ENCODE measurements at regions not wholly inside any gene's neighbourhood (a gene's known extent, or its start where the extent isn't known, plus 50 kb on each side); places are given as distances from the start of the nearest gene placed in this dataset.

- H3K4me1 ChIP-seq, result no peaks in the 10 kb centered on the region
- no peak overlapping the region for H3K9ac ChIP-seq
- no peak overlapping the region for H3K27ac Mint-ChIP-seq
- H3K4me2 ChIP-seq, result no peak overlapping the region
- H3K79me2 ChIP-seq (ENCODE audit: low read depth), result no peaks in the 10 kb centered on the region
- H3K4me3 ChIP-seq, result no peak overlapping the region
- H3F3A ChIP-seq (ENCODE audit: low read depth), result no peaks in the 10 kb centered on the region
- no peaks in the 10 kb centered on the region for H3K9me3 Mint-ChIP-seq
- H3K36me3 ChIP-seq, result no peaks in the 10 kb centered on the region
- TF ChIP-seq EZH2phosphoT487 (IDR thresholded peaks at IDR 0.05), result no peak
- TF ChIP-seq EZH2 (IDR thresholded peaks at IDR 0.05), result no peak
- no peak for TF ChIP-seq CTCF (IDR thresholded peaks at IDR 0.05)
- H3K27ac ChIP-seq, result no peak overlapping the region
- H3K4me1 Mint-ChIP-seq, result no peaks in the 10 kb centered on the region
- no peak for DNase-seq (ENCODE audit: low spot score)
- no peak overlapping the region for H2AFZ ChIP-seq (replicated peaks)
- no peaks in the 10 kb centered on the region for H3K36me3 Mint-ChIP-seq
- no peaks in the 10 kb centered on the region for H3K9me3 ChIP-seq (ENCODE audit: low read depth)
- no peaks in the 10 kb centered on the region for H4K20me1 ChIP-seq (ENCODE audit: low read depth)
- H3K27me3 Mint-ChIP-seq (ENCODE audit: insufficient read depth, low read depth), result peaks cover 2% of the 10 kb centered on the region
- no peaks in the 10 kb centered on the region for H3K27me3 ChIP-seq
- no peak overlapping the region for H3K4me3 Mint-ChIP-seq
Observed at GRCh38 chr6:134421501-134421900, 103.6 kb upstream of the SGK1 start.

- H2AFZ ChIP-seq (replicated peaks), result no peak overlapping the region
- no peak for DNase-seq (ENCODE audit: low spot score)
- no peak overlapping the region for H3K4me3 ChIP-seq
- Mint-ChIP-seq H3K27ac (no peak overlapping the region), H3K9me3 (no peaks in the 10 kb centered on the region), H3K27me3 (ENCODE audit: insufficient read depth, low read depth) (no peaks in the 10 kb centered on the region), H3K4me1 (no peaks in the 10 kb centered on the region), H3K36me3 (no peaks in the 10 kb centered on the region), H3K4me3 (no peak overlapping the region)
- H3K4me1 ChIP-seq, result no peaks in the 10 kb centered on the region
- H3K9me3 ChIP-seq (ENCODE audit: low read depth), result no peaks in the 10 kb centered on the region
- no peaks in the 10 kb centered on the region for H3K27me3 ChIP-seq
- TF ChIP-seq CTCF (IDR thresholded peaks at IDR 0.05) (no peak), EZH2phosphoT487 (IDR thresholded peaks at IDR 0.05) (no peak), EZH2 (IDR thresholded peaks at IDR 0.05) (no peak)
- H3K27ac ChIP-seq, result no peak overlapping the region
- H3K36me3 ChIP-seq, result no peaks in the 10 kb centered on the region
- H3K9ac ChIP-seq, result no peak overlapping the region
- no peaks in the 10 kb centered on the region for H4K20me1 ChIP-seq (ENCODE audit: low read depth)
- no peaks in the 10 kb centered on the region for H3K79me2 ChIP-seq (ENCODE audit: low read depth)
- H3K4me2 ChIP-seq, result no peak overlapping the region
- no peaks in the 10 kb centered on the region for H3F3A ChIP-seq (ENCODE audit: low read depth)
Observed at GRCh38 chr6:134420614-134421181, 102.8 kb upstream of the SGK1 start.

GRCh38 chr6:134419716-134420115 is 101.8 kb upstream of the SGK1 start:
- Mint-ChIP-seq H3K4me3 (no peak overlapping the region), H3K27ac (no peak overlapping the region), H3K27me3 (ENCODE audit: insufficient read depth, low read depth) (no peaks in the 10 kb centered on the region), H3K36me3 (no peaks in the 10 kb centered on the region), H3K4me1 (peaks cover 7% of the 10 kb centered on the region), H3K9me3 (no peaks in the 10 kb centered on the region)
- no peaks in the 10 kb centered on the region for H3K27me3 ChIP-seq
- no peak for DNase-seq (ENCODE audit: low spot score)
- no peak overlapping the region for H3K4me3 ChIP-seq
- no peaks in the 10 kb centered on the region for H3K36me3 ChIP-seq
- H3K9me3 ChIP-seq (ENCODE audit: low read depth), result no peaks in the 10 kb centered on the region
- no peaks in the 10 kb centered on the region for H4K20me1 ChIP-seq (ENCODE audit: low read depth)
- no peaks in the 10 kb centered on the region for H3K79me2 ChIP-seq (ENCODE audit: low read depth)
- no peaks in the 10 kb centered on the region for H3F3A ChIP-seq (ENCODE audit: low read depth)
- H3K4me1 ChIP-seq, result no peaks in the 10 kb centered on the region
- TF ChIP-seq CTCF (IDR thresholded peaks at IDR 0.05) (no peak), EZH2phosphoT487 (IDR thresholded peaks at IDR 0.05) (no peak), EZH2 (IDR thresholded peaks at IDR 0.05) (no peak)
- no peak overlapping the region for H3K4me2 ChIP-seq
- H3K9ac ChIP-seq, result no peak overlapping the region
- no peak overlapping the region for H2AFZ ChIP-seq (replicated peaks)
- H3K27ac ChIP-seq, result no peak overlapping the region

Data from neural progenitor cell (in vitro differentiated cells).